Ovary (tissue), 7 donors: ENCODE measurements at regions not wholly inside any gene's neighbourhood (a gene's known extent, or its start where the extent isn't known, plus 50 kb on each side); places are given as distances from the start of the nearest gene placed in this dataset.
"Not testable (repeated sequence)": the region's sequence is repeated elsewhere in the genome, so short reads cannot be mapped to it uniquely, and the experiment has no call there.

Source experiments
- DNase-seq, 5 donors: peaks; one replicate each; pipeline ENCODE4 v3.0.0-alpha.2; 2019 to 2020
- H3K27ac ChIP-seq, 2 donors: fragments of 200-600 bp; one replicate each; pipeline versions ENCODE4 v1.5.1 to v1.8.0; 2019 to 2022
- H3K27me3 ChIP-seq: fragments of 200-600 bp; one replicate; pipeline ENCODE4 v1.8.0; 2022
- H3K36me3 ChIP-seq: fragments of 200-600 bp; sonication (generic); one replicate; pipeline ENCODE4 v1.5.1; 2019
- H3K4me1 ChIP-seq: one replicate; pipeline ENCODE4 v1.8.1; 2013; ENCODE audit warnings: mild to moderate bottlenecking, moderate library complexity; ENCODE audit not compliant: insufficient read depth
- H3K4me3 ChIP-seq: fragments of 200-600 bp; sonication (generic); one replicate; pipeline ENCODE4 v1.5.1; 2017
- H3K9me3 ChIP-seq, 2 donors: fragments of 200-600 bp in 1 of 2; sonication (generic) in 1 of 2; one replicate each; pipeline versions ENCODE4 v1.5.1 to v1.8.1; 2013 to 2019; ENCODE audit warnings: mild to moderate bottlenecking in 1 of 2, moderate library complexity in 1 of 2
- EP300 ChIP-seq: sonication (generic); formaldehyde crosslinking; IDR thresholded peaks from one replicate; pipeline ENCODE4 v1.6.1; 2017; ENCODE audit warnings: antibody characterized with exemption
- POLR2A ChIP-seq: fragments of 450-650 bp; IDR thresholded peaks from one replicate; pipeline ENCODE4 v1.6.1; 2017; ENCODE audit warnings: antibody characterized with exemption, mild to moderate bottlenecking, moderate library complexity
- WGBS, 3 donors: extraction: QIAGEN DNeasy Blood & Tissue Kit in 1 of 3; methylation state at CpG; one replicate each; pipeline versions ENCODE4 v1.1.5 to v1.1.7; 2013 to 2017; 5-methylcytosine and 5-hydroxymethylcytosine counted together
- intact Hi-C, 4 donors: fragments of 100-400 bp; cut with DNase I; formaldehyde crosslinking; loops; one replicate each; pipeline versions ENCODE4 v1.11.0 to v1.15.1; 2022 to 2023
- TF ChIP-seq, protein P1 (sequence below), 3 donors: fragments of 450-650 bp in 2 of 3; fragments of 200-600 bp in 1 of 3; IDR thresholded peaks; one replicate each; pipeline versions ENCODE4 v1.5.1 to v1.8.0; 2016 to 2022; ENCODE audit warnings: antibody characterized with exemption in 3 of 3, mild to moderate bottlenecking in 1 of 3
- donor health status: DM: no; HTN: no; CAD: no; lungs with moderate emphysema.
- donor health status: DM: no; HTN: no; CAD: no.
- donor health status: Bipolar disorder and iron deficiency.
- donor health status: DM: no; HTN: no; CAD: no.
- donor health status: DM: yes; HTN: yes; CAD: no.

DNA sequence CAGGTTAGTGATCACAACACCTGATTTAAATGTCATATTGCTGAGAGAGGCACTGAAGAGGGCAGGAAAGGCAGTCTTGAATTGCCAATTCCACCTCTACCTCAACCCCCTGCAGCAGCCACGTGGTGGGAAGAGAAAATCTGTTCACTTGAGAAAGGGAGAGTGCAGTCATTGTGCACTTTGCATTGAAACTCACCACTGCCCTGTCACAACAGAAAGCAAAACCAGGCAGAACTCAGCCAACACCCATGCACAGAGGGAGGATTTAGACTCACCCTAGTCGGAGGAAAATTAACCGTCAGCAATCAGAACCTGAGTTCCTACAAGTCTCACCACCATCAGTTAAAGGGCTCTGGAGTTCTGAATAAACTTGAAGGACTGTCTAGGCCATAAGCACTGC is 1040.2 kb downstream of the HACE1 start:
- TF ChIP-seq, protein P1, sequence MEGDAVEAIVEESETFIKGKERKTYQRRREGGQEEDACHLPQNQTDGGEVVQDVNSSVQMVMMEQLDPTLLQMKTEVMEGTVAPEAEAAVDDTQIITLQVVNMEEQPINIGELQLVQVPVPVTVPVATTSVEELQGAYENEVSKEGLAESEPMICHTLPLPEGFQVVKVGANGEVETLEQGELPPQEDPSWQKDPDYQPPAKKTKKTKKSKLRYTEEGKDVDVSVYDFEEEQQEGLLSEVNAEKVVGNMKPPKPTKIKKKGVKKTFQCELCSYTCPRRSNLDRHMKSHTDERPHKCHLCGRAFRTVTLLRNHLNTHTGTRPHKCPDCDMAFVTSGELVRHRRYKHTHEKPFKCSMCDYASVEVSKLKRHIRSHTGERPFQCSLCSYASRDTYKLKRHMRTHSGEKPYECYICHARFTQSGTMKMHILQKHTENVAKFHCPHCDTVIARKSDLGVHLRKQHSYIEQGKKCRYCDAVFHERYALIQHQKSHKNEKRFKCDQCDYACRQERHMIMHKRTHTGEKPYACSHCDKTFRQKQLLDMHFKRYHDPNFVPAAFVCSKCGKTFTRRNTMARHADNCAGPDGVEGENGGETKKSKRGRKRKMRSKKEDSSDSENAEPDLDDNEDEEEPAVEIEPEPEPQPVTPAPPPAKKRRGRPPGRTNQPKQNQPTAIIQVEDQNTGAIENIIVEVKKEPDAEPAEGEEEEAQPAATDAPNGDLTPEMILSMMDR (IDR thresholded peaks at IDR 0.05), result no peak
- TF ChIP-seq EP300 (no peak), POLR2A (no peak)
- H3K4me3 ChIP-seq, result no peak overlapping the region
- no peaks in the 10 kb centered on the region for H3K27me3 ChIP-seq
- intact Hi-C loops, result no loop called here
- no peak for DNase-seq
- H3K36me3 ChIP-seq, result no peaks in the 10 kb centered on the region
- H3K27ac ChIP-seq, result no peak overlapping the region
- 27 to 30% (median 29%) methylated on average over 3 of the region's 3 CpGs for WGBS, 3 donors
- no peaks in the 10 kb centered on the region for H3K9me3 ChIP-seq
- H3K4me1 ChIP-seq, result no peaks in the 10 kb centered on the region

- TF ChIP-seq POLR2A (no peak), EP300 (no peak)
- TF ChIP-seq, protein P1 (IDR thresholded peaks at IDR 0.05), result no peak
- Histone ChIP-seq H3K4me3 (no peak overlapping the region), H3K27ac (no peak overlapping the region), H3K36me3 (no peaks in the 10 kb centered on the region), H3K9me3 (no peaks in the 10 kb centered on the region), H3K27me3 (no peaks in the 10 kb centered on the region), H3K4me1 (no peaks in the 10 kb centered on the region)
- DNase-seq, result no peak
- intact Hi-C loops, result no loop called here
Measured at GRCh38 chr6:103812970-103813369, 1046.7 kb downstream of the HACE1 start.

DNA sequence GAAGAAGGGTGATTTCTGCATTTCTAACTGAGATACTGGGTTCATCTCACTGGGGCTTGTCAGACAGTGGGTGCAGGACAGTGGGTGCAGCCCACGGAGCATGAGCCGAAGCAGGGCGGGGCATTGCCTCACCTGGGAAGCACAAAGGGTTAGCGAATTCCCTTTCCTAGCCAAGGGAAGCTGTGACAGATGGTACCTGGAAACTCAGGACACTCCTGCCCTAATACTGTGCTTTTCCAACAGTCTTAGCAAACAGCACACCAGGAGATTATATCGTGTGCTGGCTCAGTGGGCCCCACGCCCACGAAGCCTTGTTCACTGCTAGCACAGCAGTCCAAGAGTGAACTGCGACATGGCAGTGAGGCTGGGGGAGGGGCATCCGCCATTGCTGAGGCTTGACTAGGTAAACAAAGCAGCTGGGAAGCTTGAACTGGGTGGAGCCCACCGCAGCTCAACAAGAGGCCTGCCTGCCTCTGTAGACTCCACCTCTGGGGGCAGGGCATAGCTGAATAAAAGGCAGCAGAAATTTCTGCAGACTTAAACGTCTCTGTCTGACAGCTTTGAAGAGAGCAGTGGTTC is 1057.7 kb downstream of the HACE1 start:
- H3K27ac ChIP-seq, H3K36me3 ChIP-seq, H3K9me3 ChIP-seq, H3K4me1 ChIP-seq, DNase-seq, H3K4me3 ChIP-seq, intact Hi-C loops, H3K27me3 ChIP-seq: not testable (repeated sequence)
- WGBS, 3 donors, result 79 to 90% (median 85%) methylated on average over 11 of the region's 11 CpGs

- TF ChIP-seq, protein P1 (IDR thresholded peaks at IDR 0.05), result no peak
- no peak for TF ChIP-seq POLR2A
- no peak for TF ChIP-seq EP300
- 77 to 85% (median 80%) methylated on average over 5 of the region's 5 CpGs for WGBS, 3 donors
- intact Hi-C loops, result no loop called here
- no peak for DNase-seq
- Histone ChIP-seq H3K4me1 (no peaks in the 10 kb centered on the region), H3K36me3 (no peaks in the 10 kb centered on the region), H3K27ac (no peak overlapping the region), H3K9me3 (no peaks in the 10 kb centered on the region), H3K4me3 (no peak overlapping the region), H3K27me3 (no peaks in the 10 kb centered on the region)
Measured at GRCh38 chr6:103799971-103800670, 1059.6 kb downstream of the HACE1 start.

DNA sequence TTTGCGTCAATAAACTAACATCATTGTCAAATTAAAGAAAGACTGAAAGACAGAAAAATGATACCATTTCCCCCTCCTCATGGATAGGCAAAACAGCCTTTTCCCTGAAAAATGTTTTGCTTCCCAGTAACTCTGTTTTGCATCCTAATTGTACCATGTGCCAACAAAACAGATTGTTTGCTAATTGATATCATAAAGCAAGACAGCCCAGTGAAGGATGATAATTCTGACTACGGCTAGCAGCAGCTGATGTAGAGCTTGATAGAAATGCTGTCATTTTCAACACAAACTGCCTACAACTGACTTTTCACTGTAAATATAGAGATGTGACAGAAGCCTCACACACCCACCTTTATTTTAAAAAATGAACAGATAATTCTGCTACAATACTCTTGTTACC is 1061.6 kb downstream of the HACE1 start:
- DNase-seq, result no peak
- intact Hi-C loops, result no loop called here
- no peak for TF ChIP-seq POLR2A
- TF ChIP-seq EP300, result no peak
- TF ChIP-seq, protein P1 (IDR thresholded peaks at IDR 0.05), result no peak
- Histone ChIP-seq H3K4me1 (no peaks in the 10 kb centered on the region), H3K4me3 (no peak overlapping the region), H3K27ac (no peak overlapping the region), H3K27me3 (no peaks in the 10 kb centered on the region), H3K36me3 (no peaks in the 10 kb centered on the region), H3K9me3 (no peaks in the 10 kb centered on the region)
- 27 to 56% (median 28%) methylated on average over 2 of the region's 2 CpGs for WGBS, 3 donors
